Embryonic facial prominence (tissue), 1 donor: ENCODE measurements at regions not wholly inside any gene's neighbourhood (a gene's known extent, or its start where the extent isn't known, plus 50 kb on each side); places are given as distances from the start of the nearest gene placed in this dataset.

Source experiments
- DNase-seq: peaks from one replicate; pipeline ENCODE4 v3.0.0-alpha.2; 2016; ENCODE audit errors: extremely low spot score

DNA sequence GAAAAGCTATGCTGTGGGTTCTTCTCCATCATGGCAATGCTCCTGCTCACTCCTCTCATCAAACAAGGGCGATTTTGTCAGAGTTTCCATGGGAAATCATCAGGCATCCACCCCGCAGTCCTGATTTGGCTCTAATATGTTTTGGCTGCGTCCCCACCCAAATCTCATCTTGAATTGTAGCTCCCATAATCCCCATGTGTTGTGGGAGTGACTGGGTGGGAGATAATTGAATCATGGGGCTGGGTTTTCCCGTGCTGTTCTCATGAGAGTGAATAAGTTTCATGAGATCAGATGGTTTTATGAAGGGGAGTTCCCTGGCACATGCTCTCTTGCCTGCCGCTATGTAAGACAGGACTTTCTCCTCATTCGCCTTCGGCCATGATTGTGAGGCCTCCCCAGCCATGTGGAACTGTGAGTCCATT lies 163.8 kb downstream of the GADD45G start:
- no peak for DNase-seq

DNA sequence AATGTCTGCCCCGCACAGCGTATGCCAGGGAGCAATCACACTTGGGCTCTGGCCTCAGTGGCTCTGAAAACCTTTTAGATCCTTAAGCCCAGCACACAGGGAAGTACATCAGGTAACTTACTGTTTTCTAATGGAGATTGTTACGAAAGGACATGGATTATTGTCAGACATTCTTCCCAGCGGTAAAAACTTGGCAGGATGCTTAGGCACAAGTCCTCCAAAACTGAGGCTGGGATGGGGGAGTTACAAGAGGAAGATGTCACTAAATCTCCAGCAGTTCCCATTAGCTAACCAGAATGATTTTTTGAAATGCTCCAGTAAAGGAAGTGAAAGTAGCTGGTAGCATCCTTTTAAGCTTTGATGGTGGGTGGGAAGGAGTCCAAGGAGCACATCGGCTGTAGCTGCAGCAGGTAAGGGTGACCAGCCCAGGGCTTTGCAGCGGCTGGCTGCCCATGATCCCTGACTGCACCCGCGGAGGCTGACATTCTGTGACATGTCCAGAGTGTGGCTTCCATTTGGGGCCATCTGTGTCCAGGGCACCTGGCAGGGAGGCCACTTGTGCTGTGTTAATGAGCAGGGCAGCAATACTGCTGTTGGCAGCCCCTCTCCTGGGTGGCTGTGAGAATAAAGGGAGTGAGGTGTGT lies 165.8 kb downstream of the GADD45G start:
- no peak for DNase-seq

DNA sequence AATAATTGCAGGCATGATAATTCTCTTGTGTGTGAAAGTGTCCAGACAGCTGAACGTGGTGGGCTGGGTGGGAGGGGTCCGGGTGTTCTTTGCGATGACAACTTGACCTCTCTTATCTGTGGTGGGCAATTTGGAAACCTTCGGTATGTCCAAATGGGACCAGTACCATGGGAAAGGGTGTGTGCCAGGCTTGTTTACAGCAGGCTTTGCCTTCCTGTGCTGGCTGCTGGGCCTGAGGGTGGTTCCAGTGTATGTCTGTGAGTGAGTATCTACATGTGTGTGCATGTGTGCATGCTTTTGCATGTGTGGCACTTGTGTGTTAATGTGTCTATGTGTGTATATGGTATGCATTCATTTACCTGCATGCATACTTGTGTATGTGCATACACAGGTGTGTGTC lies 166.4 kb downstream of the GADD45G start:
- DNase-seq: no peak

DNA sequence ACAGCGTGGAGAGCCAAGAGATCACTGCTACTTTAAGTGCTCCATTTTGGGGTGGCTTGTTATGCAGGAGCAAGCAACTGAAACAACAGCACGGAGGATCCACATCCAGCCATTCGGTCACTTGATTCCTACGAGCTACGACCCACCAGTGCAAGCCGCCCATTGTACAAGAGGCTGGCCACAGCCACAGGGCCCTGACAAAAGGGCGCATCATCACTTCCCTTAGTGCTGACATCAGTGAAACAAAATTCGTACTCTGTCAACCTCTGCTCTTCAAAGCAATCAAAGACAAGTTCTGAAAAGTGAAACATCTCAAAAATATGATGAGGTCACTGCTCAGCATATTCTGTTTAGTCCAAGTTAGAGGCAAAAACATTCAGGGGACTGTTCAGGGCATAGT lies 168.4 kb downstream of the GADD45G start:
- DNase-seq: no peak

DNA sequence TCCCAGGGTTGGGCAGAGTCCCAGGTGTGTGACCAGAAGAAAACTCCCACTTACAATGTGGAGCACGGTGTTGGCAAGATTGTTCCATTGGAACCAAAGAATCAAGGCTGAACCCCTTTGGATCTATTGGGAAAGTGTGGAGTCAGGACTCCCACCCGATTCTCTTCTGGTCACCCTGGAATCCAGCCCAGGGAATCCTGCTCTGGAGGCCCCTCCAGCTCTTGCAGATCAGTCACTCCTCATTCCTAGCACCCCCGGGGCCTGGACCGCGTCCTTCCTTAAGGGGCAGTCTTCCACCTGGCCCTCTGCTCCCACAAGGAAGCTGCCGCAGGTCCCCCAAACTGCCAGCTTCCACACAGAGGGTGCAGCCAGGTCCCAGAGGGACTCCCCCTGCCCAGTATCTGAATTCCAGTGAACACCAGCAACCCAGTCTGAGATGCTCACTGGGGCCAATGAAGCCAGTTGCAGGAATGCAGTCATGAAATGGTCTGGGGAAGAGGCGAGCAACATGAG lies 170.1 kb downstream of the GADD45G start:
- DNase-seq: no peak

DNA sequence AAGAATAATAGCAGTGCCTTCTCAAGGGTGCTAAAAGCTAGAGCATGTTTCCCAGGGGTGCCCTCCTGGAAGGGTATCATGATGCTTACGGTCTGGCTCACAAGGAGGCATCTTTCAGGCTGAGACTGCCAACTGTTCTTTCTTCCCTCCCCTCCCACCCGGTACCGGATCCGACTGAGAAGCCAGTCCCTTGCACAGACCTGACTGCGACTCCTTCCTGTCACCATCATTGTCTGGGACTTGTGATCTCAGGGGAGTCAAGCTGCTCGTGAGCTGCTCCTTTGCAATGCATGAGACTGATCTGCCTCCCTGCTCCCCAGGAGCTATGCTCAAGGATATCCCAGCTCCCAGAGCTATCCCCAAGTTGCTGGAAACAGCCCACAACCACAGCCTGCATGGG lies 170.8 kb downstream of the GADD45G start:
- DNase-seq: no peak

DNA sequence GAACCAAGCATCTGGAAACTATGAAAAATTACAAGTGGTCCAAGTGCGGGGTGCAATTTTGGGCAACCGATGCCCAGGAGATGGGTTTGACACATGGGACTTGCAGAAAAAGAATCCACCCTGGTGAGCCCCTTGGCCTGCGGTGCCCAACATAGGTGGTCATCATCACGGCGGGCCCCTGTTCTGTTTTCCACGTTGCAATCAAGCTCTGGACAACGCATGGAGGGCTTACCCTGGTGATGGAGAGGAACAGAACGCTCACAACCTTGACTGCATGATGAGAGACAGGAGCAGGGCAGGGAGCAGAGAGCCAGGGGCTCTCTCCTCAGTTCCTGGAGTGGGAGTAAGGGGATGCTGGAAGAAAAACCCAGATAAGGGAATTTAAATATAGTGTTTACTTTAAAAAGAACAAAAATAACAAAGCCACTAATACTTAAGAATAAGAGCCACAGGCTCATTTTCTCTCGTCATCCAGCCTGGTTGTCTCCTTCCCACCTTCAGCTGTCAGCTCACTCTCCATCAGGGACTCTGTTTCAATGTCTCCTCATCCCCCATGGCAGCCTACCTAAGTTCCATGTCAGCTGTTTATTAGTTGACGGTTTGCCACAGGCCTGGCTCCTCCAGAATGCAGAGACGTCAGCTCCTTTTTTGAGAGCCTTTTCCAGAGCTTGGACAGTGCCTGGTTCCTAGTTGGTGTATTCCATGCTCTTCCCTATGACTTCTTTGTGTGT lies 172.1 kb downstream of the GADD45G start:
- DNase-seq: no peak

DNA sequence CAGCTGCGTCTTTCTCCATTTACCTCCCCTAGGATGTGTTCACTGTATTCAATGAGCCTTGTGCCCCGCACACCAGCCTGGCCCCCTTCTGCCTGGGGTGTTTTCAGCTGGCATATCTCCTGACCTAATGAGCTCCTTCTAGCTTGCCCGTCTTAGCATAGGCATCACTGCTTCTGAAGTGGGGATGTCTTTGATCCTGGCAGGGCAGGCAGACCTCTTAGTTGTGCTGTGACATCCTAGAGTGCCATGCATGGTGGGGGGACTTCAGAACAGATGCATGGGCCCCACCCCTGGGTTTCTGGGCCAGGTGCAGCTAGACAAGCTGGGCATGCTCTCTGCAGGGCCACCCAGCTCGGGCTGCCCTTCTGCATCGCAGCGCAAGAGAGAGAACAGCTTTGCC lies 172.7 kb downstream of the GADD45G start:
- DNase-seq: no peak

DNA sequence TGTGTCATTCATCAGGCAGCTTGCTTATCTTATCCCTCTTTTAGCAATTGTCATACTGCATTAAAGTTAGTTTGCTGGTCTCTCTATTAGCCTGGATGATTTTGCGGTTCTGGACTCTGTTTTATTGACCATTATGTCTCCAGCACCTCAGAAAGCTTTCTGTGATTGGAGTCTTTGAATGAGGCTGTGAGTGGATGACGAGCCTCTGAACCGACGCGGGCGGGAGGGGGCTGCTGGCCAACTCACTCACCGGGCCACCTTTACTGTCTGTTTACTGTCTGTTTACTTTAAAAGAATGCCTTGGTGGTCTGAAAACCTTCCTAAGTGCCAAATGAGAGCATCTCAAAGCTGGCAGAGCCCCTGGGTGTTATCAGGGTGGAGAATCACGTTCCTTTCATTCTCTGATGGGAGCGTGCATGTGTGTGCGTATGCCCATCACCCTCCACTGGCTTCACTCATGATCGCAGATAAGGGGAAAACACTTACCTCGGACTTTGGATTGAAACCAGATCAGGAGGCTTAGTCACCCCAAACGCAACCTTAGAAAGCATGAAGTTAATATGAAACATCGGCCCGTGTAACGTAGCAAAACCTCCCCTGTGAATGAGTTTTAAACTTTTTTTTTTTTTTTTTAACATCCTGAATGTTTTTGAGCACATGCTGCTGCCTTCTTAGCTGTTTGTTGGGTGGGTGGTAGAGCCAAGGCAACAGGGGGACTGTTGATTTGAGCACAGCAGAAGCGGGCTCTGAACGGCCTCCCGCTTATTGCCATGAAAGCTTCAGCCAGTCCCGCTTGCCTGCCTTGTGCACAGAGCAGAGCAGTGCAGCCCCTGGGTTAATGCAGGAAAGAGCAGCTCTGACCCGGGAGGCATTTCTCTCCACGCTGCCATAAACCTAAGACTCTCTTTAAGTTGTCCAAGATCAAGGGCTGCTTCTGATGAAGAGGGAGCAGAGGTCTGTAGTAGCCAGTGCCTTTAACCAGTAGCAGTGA lies 173.6 kb downstream of the GADD45G start:
- DNase-seq: no peak

DNA sequence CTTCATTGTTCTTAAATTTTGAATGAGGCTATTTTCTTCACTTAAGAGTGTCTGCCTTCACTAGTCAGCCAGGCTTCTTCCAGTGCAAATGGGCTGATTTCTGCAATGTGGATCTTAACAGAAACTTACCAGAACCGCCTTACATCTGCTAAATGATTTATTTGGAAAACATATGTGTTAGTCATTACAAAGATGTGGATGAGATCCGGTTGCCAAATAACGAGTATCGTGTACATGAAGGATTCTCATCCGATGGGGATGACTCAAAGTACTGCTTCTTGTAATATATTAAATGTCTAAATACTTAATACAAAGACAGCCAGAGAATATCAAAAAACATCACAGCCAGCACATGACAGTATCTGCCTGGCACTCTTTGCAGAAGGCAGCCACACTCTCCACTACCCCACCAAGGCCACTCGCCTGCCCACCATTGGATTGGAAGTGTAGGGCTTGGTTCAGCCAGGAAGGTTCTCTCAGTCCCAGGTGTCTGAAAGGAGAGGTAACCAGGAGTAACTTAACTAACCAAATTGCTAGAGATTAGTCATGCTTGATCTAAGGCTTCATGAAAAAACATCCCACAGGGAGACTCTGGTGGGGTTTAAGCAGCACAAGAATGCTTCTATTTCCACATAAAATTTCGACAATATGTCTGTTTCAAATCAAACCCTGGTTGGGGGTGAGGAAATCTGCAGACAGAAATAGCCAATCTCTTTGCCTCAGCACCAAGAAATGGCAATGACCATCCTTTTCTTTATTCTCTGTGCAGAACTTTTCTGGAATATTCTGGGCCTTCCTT lies 174.8 kb downstream of the GADD45G start:
- DNase-seq: no peak

DNA sequence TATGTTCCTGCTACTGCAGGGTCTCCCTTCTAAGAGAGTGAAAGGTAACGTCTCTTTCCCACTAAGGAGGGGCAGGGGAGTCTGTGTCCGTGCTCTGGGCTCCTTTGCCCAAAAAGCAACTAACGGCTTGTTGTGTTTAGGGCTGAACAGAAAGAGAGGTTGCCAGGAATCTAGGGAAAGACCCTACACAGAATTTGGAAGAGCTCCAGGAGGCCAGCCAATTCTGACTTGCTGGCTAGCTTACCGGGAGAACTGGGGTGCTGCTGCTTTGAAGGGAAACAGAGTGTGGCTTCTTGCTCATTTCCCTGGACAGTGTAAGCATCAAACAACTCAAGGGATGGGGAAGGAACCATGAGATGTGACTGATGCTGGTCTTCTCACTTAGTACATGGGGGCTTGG lies 176.1 kb downstream of the GADD45G start:
- no peak for DNase-seq

DNA sequence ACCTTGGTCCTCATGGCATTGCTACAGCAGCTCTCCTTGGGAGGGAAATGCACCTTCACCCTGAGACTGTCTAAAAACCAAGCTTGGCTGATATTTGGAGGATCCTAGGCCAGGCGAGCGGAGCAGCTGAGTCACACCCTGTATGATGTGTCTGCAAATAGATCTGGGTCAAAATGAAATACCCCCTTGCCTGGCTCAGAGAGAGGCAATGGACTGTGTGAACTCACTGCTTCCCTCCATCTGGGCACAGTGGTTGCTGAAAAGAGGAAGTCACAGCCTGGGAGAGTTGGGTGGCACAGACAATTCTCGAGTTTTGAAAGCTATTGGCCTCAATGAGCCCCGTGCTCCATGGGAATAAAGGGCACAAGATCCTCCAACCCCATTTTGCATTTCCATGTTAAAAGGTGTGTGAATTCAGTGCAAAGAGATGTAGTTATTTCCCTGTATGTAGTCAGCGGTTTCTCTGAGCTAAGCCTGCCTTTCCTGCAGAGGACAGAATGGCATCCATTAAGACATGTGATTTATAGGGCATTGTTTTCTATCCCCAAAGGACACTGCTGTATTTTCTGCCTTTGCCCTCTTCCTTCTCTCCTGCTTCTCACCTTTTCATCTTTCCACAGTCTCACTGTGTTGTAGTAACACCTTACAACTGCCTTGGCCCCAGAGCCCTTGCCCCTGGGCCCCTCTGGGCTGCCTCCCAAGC lies 177.2 kb downstream of the GADD45G start:
- DNase-seq: no peak

DNA sequence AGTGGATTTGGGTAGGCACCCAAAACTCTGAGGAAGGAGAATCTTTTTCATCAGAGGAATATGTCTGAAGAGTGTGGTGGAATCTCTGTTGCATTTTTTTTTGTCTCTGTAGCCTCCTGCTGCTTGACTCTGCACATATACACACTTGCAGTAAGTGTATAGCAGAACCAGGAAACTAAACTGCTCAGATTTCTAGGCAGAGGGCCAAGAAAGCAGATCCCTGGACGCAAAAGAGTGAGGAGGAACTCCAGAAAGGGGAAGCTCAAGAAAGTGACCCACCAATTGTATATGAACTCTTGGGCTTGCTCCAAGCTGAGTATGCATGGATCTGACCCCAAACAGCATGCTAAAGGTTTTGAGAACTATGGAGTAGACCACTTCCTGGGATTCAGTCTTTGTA lies 181.8 kb downstream of the GADD45G start:
- DNase-seq: no peak

DNA sequence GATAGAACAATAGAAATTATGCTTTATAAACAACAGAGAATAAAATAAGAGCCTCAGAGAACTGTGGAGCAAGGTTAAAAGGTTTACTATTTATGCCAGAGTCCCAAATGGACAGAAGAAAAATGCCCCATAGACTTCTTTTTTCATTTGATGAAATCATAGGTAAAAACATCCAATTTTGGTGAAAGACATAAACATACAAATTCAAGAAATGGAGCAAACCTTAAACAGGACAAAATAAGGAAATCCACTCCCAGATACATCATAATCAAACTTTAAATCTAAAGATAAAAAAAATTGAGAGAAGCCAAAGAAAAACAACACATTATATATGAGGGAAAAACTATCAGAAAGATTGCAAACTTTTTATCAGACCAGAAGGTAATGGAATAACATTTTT lies 182.8 kb downstream of the GADD45G start:
- DNase-seq: no peak

DNA sequence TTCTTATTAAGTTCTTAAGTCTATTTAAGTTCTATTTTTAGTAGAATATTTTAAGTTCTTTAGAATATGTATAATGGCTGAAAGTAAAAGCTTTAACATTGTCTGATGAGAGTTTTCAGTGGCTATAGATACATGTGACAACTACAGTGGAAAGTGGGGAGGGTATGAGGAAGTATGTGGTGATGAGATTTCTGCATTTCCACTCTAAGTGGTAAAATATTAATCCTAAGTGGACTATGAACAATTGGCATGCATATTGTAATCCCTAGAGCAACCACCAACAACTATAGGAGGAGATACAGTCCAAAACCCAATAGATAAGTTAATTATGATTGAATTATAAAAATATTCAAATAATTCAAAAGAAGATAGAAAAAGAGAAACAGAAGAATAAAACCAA lies 183.6 kb downstream of the GADD45G start:
- DNase-seq: no peak

DNA sequence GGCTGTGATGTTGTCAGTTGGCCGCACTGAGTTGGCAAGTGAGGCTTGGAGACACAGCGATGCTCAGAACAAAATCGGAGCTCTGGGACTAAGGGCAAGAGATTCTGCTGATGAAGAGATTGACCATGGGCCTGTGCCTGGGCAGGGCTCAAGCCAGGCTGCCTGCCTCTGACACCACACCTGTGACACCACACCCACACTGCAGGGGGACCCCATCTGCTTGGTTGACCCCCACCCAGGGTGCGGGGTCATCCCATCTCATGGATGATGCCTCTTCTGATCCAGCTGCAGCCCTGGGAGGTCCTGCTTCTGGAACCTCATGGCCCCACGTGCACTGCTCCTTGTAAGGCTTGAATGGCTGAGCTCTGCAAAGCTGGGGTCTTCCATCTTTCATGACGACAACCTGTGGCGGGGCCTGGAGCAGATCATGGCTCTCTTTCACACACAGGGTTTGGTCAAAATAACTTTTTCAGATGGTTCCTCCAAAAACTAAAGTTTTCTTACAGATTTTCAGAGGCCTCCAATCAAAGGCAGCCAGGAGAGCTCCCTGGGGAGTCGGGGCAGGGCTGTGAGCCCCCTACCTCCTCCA lies 185.2 kb downstream of the GADD45G start:
- DNase-seq: no peak

DNA sequence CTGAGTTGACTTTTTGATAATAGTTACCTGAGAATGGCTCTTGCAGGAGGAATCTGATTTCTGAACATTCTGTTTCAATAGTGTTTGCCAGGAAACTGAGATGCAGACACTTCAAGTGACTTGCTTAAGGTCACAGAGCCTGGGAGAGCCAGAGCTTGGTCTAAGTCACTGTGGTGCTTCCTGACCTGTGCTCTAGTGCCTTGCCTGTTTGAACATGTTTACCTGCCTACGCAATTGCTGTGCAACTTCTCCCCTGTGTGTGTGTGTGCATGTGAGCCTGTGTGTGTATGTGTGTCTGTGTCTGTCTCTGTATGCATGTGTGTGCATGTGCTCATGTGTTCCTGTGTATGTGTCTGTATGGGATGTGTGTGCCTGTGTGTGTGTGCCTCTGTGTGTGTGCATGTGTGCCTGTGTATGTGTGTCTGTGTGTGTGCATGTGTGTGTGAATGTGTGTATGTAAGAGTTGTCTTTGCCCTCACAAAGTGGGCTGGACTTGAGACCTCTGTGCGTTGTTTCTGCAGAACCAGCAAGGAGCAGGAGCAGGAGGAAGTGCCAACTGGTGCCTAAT lies 185.8 kb downstream of the GADD45G start:
- no peak for DNase-seq

DNA sequence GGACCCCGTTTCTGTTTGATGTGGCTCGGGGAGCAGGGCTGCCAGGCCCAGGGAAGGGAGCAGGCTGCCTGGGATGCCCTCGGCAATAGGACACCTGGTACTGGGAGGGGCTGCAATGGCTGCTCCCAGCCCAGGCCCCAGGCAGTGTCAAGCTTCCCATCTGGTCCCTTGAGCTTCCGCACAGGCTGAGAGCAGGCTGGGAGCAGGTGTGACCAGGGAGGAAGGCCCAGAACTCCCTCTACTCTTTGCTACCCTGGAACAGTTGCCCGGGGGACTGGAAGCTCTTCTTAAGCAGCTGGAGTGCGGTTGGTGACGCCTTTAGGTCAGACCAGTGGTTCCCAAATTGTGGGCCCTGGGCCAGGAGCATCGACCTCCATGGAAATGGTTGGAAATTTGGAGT lies 186.9 kb downstream of the GADD45G start:
- DNase-seq: no peak

DNA sequence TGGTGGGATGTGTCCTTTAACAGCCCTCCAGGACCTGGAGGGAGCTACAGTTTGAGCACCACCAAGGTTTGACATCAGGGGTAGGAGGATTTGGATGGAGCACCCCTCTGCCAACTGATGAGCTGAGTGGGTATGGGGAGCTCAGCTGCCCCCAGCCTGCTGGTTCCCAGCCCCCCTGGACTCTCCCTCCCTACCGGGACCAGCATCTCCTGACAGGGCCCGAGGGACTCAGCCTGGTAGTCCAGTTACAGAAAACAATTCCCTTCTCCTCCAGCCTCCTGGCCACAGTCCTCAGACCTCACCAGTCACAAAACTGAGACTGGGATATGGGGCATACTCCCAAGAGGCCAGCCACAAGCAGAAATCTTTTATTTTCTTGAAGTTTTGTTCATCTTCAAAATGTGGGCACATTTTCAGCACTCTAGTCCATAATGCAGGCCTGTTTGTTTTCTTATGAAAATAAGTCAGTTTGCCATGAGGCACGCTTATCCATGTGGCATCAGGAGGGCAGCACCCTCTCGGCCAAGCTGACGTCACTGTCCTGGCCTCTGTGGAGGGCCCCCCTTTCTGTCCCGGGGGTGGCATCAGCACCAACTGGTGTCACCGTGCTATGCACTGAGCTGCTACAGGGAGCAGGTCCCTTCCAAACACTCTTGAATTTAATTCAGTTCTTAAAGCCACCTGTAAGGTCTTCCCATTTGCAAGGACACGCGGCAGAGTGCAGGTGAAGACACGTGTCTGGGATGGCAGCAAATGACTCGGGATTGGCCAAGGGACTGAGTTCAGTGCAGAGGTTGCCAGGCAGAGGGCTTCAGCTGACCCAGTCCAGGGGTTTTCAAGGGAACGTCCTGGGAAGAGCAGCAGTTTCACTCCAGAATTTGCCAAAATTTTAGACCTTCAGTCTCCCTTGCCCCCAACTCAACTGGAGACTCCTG lies 187.6 kb downstream of the GADD45G start:
- DNase-seq: no peak
